ENCODE measurements at regions not wholly inside any gene's neighbourhood (a gene's known extent, or its start where the extent isn't known, plus 50 kb on each side); places are given as distances from the start of the nearest gene placed in this dataset.

GRCh38 chr2:221641181-221641871, 69.2 kb upstream of the EPHA4 start:
- DNase-seq (no peak), ATAC-seq (peak; percentile 37)
- Mint-ChIP-seq H3K27ac (no peak overlapping the region), H3K4me3 (no peak overlapping the region), H3K27me3 (peaks cover 0 to 8% (median 0%) of the 10 kb centered on the region in 5 donors), H3K36me3 (peaks cover 0 to 4% (median 0%) of the 10 kb centered on the region in 5 donors), H3K9me3 (peaks cover 0 to 11% (median 4%) of the 10 kb centered on the region in 11 donors), H3K4me1 (peaks cover 0 to 6% (median 2%) of the 10 kb centered on the region in 7 donors)
- H3K4me3 ChIP-seq (ENCODE audit: low read length) = no peak overlapping the region
- ChIA-PET CTCF (no interaction called here), POLR2A (no interaction called here)
- H3K4me1 ChIP-seq (ENCODE audit: control insufficient read depth in 2 of 2, insufficient read depth in 2 of 2, low read length in 2 of 2) = no peaks in the 10 kb centered on the region
- intact Hi-C loops (cut with micrococcal nuclease) = no loop called here
- no peaks in the 10 kb centered on the region for H3K9me3 ChIP-seq (ENCODE audit: control insufficient read depth in 2 of 3, low read length in 3 of 3)
- H3K27ac ChIP-seq (ENCODE audit: low read depth, low read length) = no peak overlapping the region
- no peaks in the 10 kb centered on the region for H3K36me3 ChIP-seq (ENCODE audit: control insufficient read depth in 2 of 3, insufficient read depth in 3 of 3, low read length in 3 of 3)
- no peaks in the 10 kb centered on the region for H3K27me3 ChIP-seq (ENCODE audit: control insufficient read depth in 2 of 2, insufficient read depth in 2 of 2, low read length in 2 of 2)

- H3K36me3 Mint-ChIP-seq = peaks cover 0 to 4% (median 0%) of the 10 kb centered on the region in 5 donors
- H3K4me3 ChIP-seq (ENCODE audit: low read length) = no peak overlapping the region
- H3K36me3 ChIP-seq (ENCODE audit: control insufficient read depth in 2 of 3, insufficient read depth in 3 of 3, low read length in 3 of 3) = no peaks in the 10 kb centered on the region
- POLR2A ChIA-PET = no interaction called here
- no peaks in the 10 kb centered on the region for H3K9me3 ChIP-seq (ENCODE audit: control insufficient read depth in 2 of 3, low read length in 3 of 3)
- peaks cover 0 to 11% (median 4%) of the 10 kb centered on the region in 11 donors for H3K9me3 Mint-ChIP-seq
- H3K4me3 Mint-ChIP-seq = no peak overlapping the region
- H3K27ac Mint-ChIP-seq = no peak overlapping the region
- no peak overlapping the region for H3K27ac ChIP-seq (ENCODE audit: low read depth, low read length)
- DNase-seq (no peak), ATAC-seq (no peak)
- intact Hi-C loops (cut with micrococcal nuclease) = no loop called here
- CTCF ChIA-PET = no interaction called here
- H3K27me3 ChIP-seq (ENCODE audit: control insufficient read depth in 2 of 2, insufficient read depth in 2 of 2, low read length in 2 of 2) = no peaks in the 10 kb centered on the region
- no peaks in the 10 kb centered on the region for H3K4me1 ChIP-seq (ENCODE audit: control insufficient read depth in 2 of 2, insufficient read depth in 2 of 2, low read length in 2 of 2)
- peaks cover 0 to 8% (median 0%) of the 10 kb centered on the region in 5 donors for H3K27me3 Mint-ChIP-seq
- H3K4me1 Mint-ChIP-seq = peaks cover 0 to 6% (median 2%) of the 10 kb centered on the region in 7 donors
Observed at GRCh38 chr2:221640686-221641085, 68.6 kb upstream of the EPHA4 start.

- peaks cover 0 to 11% (median 4%) of the 10 kb centered on the region in 11 donors for H3K9me3 Mint-ChIP-seq
- ChIA-PET POLR2A (no interaction called here), CTCF (no interaction called here)
- peaks cover 0 to 4% (median 0%) of the 10 kb centered on the region in 5 donors for H3K36me3 Mint-ChIP-seq
- H3K4me1 Mint-ChIP-seq = peaks cover 0 to 6% (median 2%) of the 10 kb centered on the region in 7 donors
- no peaks in the 10 kb centered on the region for H3K27me3 ChIP-seq (ENCODE audit: control insufficient read depth in 2 of 2, insufficient read depth in 2 of 2, low read length in 2 of 2)
- DNase-seq = no peak
- ATAC-seq = no peak
- intact Hi-C loops (cut with micrococcal nuclease) = no loop called here
- no peak overlapping the region for H3K4me3 Mint-ChIP-seq
- H3K27me3 Mint-ChIP-seq = peaks cover 0 to 5% (median 1%) of the 10 kb centered on the region in 5 donors
- no peak overlapping the region for H3K27ac ChIP-seq (ENCODE audit: low read depth, low read length)
- H3K36me3 ChIP-seq (ENCODE audit: control insufficient read depth in 2 of 3, insufficient read depth in 3 of 3, low read length in 3 of 3) = no peaks in the 10 kb centered on the region
- no peaks in the 10 kb centered on the region for H3K9me3 ChIP-seq (ENCODE audit: control insufficient read depth in 2 of 3, low read length in 3 of 3)
- H3K4me1 ChIP-seq (ENCODE audit: control insufficient read depth in 2 of 2, insufficient read depth in 2 of 2, low read length in 2 of 2) = no peaks in the 10 kb centered on the region
- H3K4me3 ChIP-seq (ENCODE audit: low read length) = no peak overlapping the region
- H3K27ac Mint-ChIP-seq = no peak overlapping the region
Observed at GRCh38 chr2:221637851-221638250, 65.7 kb upstream of the EPHA4 start.

GRCh38 chr2:221635949-221636348, 63.8 kb upstream of the EPHA4 start:
- Histone ChIP-seq H3K36me3 (ENCODE audit: control insufficient read depth in 2 of 3, insufficient read depth in 3 of 3, low read length in 3 of 3) (no peaks in the 10 kb centered on the region), H3K4me3 (ENCODE audit: low read length) (no peak overlapping the region), H3K9me3 (ENCODE audit: control insufficient read depth in 2 of 3, low read length in 3 of 3) (no peaks in the 10 kb centered on the region), H3K27ac (ENCODE audit: low read depth, low read length) (no peak overlapping the region), H3K4me1 (ENCODE audit: control insufficient read depth in 2 of 2, insufficient read depth in 2 of 2, low read length in 2 of 2) (no peaks in the 10 kb centered on the region), H3K27me3 (ENCODE audit: control insufficient read depth in 2 of 2, insufficient read depth in 2 of 2, low read length in 2 of 2) (no peaks in the 10 kb centered on the region)
- ATAC-seq = no peak
- no peak for DNase-seq
- POLR2A ChIA-PET = no interaction called here
- intact Hi-C loops (cut with micrococcal nuclease) = no loop called here
- H3K4me3 Mint-ChIP-seq = no peak overlapping the region
- peaks cover 0 to 5% (median 0%) of the 10 kb centered on the region in 5 donors for H3K27me3 Mint-ChIP-seq
- CTCF ChIA-PET = no interaction called here
- peaks cover 0 to under 1% (median 0%) of the 10 kb centered on the region in 7 donors for H3K4me1 Mint-ChIP-seq
- H3K36me3 Mint-ChIP-seq = no peaks in the 10 kb centered on the region
- H3K27ac Mint-ChIP-seq = no peak overlapping the region
- H3K9me3 Mint-ChIP-seq = peaks cover 0 to 7% (median 0%) of the 10 kb centered on the region in 11 donors

- DNase-seq (no peak), ATAC-seq (no peak)
- Histone ChIP-seq H3K27me3 (ENCODE audit: control insufficient read depth in 2 of 2, insufficient read depth in 2 of 2, low read length in 2 of 2) (no peaks in the 10 kb centered on the region), H3K4me1 (ENCODE audit: control insufficient read depth in 2 of 2, insufficient read depth in 2 of 2, low read length in 2 of 2) (no peaks in the 10 kb centered on the region), H3K4me3 (ENCODE audit: low read length) (no peak overlapping the region), H3K9me3 (ENCODE audit: control insufficient read depth in 2 of 3, low read length in 3 of 3) (no peaks in the 10 kb centered on the region), H3K27ac (ENCODE audit: low read depth, low read length) (no peak overlapping the region), H3K36me3 (ENCODE audit: control insufficient read depth in 2 of 3, insufficient read depth in 3 of 3, low read length in 3 of 3) (no peaks in the 10 kb centered on the region)
- intact Hi-C loops (cut with micrococcal nuclease) = no loop called here
- Mint-ChIP-seq H3K9me3 (peaks cover 0 to 4% (median 0%) of the 10 kb centered on the region in 11 donors), H3K4me1 (no peaks in the 10 kb centered on the region), H3K27me3 (peaks cover 0 to 13% (median 4%) of the 10 kb centered on the region in 5 donors), H3K27ac (no peak overlapping the region), H3K36me3 (no peaks in the 10 kb centered on the region), H3K4me3 (no peak overlapping the region)
- ChIA-PET POLR2A (no interaction called here), CTCF (interaction anchor here (0.6 kb wide), 1 partner anchor 47 kb away, joined by 3 read pairs; no protein-coding TSS in a partner anchor)
Observed at GRCh38 chr2:221629468-221629867, 57.4 kb upstream of the EPHA4 start.

GRCh38 chr2:221624475-221624874, 52.4 kb upstream of the EPHA4 start:
- Histone ChIP-seq H3K27ac (ENCODE audit: low read depth, low read length) (no peak overlapping the region), H3K27me3 (ENCODE audit: control insufficient read depth in 2 of 2, insufficient read depth in 2 of 2, low read length in 2 of 2) (no peaks in the 10 kb centered on the region), H3K36me3 (ENCODE audit: control insufficient read depth in 2 of 3, insufficient read depth in 3 of 3, low read length in 3 of 3) (no peaks in the 10 kb centered on the region), H3K9me3 (ENCODE audit: control insufficient read depth in 2 of 3, low read length in 3 of 3) (no peaks in the 10 kb centered on the region), H3K4me3 (ENCODE audit: low read length) (no peak overlapping the region), H3K4me1 (ENCODE audit: control insufficient read depth in 2 of 2, insufficient read depth in 2 of 2, low read length in 2 of 2) (no peaks in the 10 kb centered on the region)
- DNase-seq = no peak
- Mint-ChIP-seq H3K36me3 (no peaks in the 10 kb centered on the region), H3K4me1 (no peaks in the 10 kb centered on the region), H3K27ac (no peak overlapping the region), H3K27me3 (peaks cover 0 to 17% (median 12%) of the 10 kb centered on the region in 5 donors), H3K4me3 (no peak overlapping the region), H3K9me3 (peaks cover 0 to 6% (median 0%) of the 10 kb centered on the region in 11 donors)
- no peak for ATAC-seq
- intact Hi-C loops (cut with micrococcal nuclease) = no loop called here
- ChIA-PET POLR2A (no interaction called here), CTCF (no interaction called here)
